ENCODE measurements at regions not wholly inside any gene's neighbourhood (a gene's known extent, or its start where the extent isn't known, plus 50 kb on each side); places are given as distances from the start of the nearest gene placed in this dataset.

- POLR2A ChIA-PET (ENCODE audit: partially characterized antibody): no interaction called here
- Histone ChIP-seq H2BK12ac (ENCODE audit: low read depth, low read length) (no peak overlapping the region), H2BK15ac (ENCODE audit: low read length) (no peak overlapping the region), H3K27me3 (replicated peaks in 1 of 4; ENCODE audit: control insufficient read depth in 3 of 4, extremely low read depth in 1 of 4, insufficient read depth in 3 of 4, low read length in 3 of 4) (no peaks in the 10 kb centered on the region), H4K8ac (ENCODE audit: extremely low read depth, insufficient read depth, low read length) (no peak overlapping the region), H2AK5ac (ENCODE audit: low read depth, low read length) (no peak overlapping the region), H3K18ac (ENCODE audit: extremely low read depth, low read length) (no peak overlapping the region), H2BK120ac (replicated peaks; ENCODE audit: low read depth, low read length) (no peak overlapping the region), H3K79me2 (ENCODE audit: control insufficient read depth in 1 of 2, insufficient read depth in 2 of 2, low read length in 2 of 2) (no peaks in the 10 kb centered on the region), H3K23me2 (ENCODE audit: low read depth, low read length) (no peaks in the 10 kb centered on the region), H3K4me3 (ENCODE audit: extremely low read depth in 1 of 4, insufficient read depth in 2 of 4, low read depth in 3 of 4, low read length in 4 of 4) (no peak overlapping the region), H3K23ac (ENCODE audit: insufficient read length) (no peak overlapping the region), H4K91ac (replicated peaks; ENCODE audit: insufficient read length, low read length) (no peak overlapping the region), H3K36me3 (ENCODE audit: control insufficient read depth in 2 of 4, insufficient read depth in 4 of 4, low read length in 3 of 4) (no peaks in the 10 kb centered on the region), H2AFZ (ENCODE audit: low read length) (peak overlapping the region; percentile 88; the same call in 1 of the 2 replicates), H3K79me1 (ENCODE audit: low read depth, low read length) (no peaks in the 10 kb centered on the region), H2BK5ac (ENCODE audit: low read depth, low read length) (no peak overlapping the region), H3K9ac (replicated peaks in 1 of 4; ENCODE audit: extremely low read depth in 1 of 4, low read depth in 3 of 4, low read length in 3 of 4) (no peak overlapping the region), H3K27ac (ENCODE audit: low read depth, low read length) (no peak overlapping the region), H3K4me2 (ENCODE audit: insufficient read depth in 1 of 2, low read depth in 2 of 2, low read length in 2 of 2) (no peak overlapping the region), H3K4me1 (replicated peaks in 1 of 4; ENCODE audit: control insufficient read depth in 3 of 4, insufficient read depth in 4 of 4, low read length in 3 of 4) (no peaks in the 10 kb centered on the region), H4K5ac (ENCODE audit: insufficient read length, low read depth, low read length) (no peak overlapping the region), H3K9me3 (ENCODE audit: insufficient read depth in 2 of 2, low read depth in 1 of 2, low read length in 1 of 2) (no peaks in the 10 kb centered on the region), H2BK20ac (ENCODE audit: low read length) (no peak overlapping the region), H3K4ac (replicated peaks; ENCODE audit: insufficient read length, low read depth, low read length) (no peak overlapping the region), H3K14ac (ENCODE audit: insufficient read length) (no peak overlapping the region), H4K20me1 (replicated peaks in 1 of 2; ENCODE audit: control insufficient read depth in 1 of 2, insufficient read depth in 2 of 2, low read length in 2 of 2) (no peaks in the 10 kb centered on the region), H3K56ac (replicated peaks; ENCODE audit: insufficient read length, low read depth, low read length) (no peak overlapping the region)
- no peak for DNase-seq (ENCODE audit: low read depth in 1 of 2, low spot score in 2 of 2)
- FAIRE-seq: no peak
- CTCF ChIA-PET (ENCODE audit: partially characterized antibody): no interaction called here
- WGBS, 2 experiments (ENCODE audit: extremely low coverage in 1 of 2, insufficient coverage in 1 of 2, insufficient read length in 1 of 2, insufficient replicate concordance in 2 of 2, low coverage in 1 of 2, low lambda C conversion rate in 2 of 2, missing lambda C conversion rate in 1 of 2): 92 to 100% methylated on average over 1 to 3 of the region's 3 CpGs
- TF ChIP-seq CTCF (IDR thresholded peaks at IDR 0.05; ENCODE audit: control extremely low read depth in 1 of 3, insufficient read depth in 1 of 3, low read depth in 1 of 3, low read length in 3 of 3): no peak
Measured at GRCh38 chr2:34822616-34823015, 1223.5 kb upstream of the FAM98A start.

Data from H1 (cell line).